Subcutaneous abdominal adipose tissue (tissue), 5 donors: ENCODE measurements at regions not wholly inside any gene's neighbourhood (a gene's known extent, or its start where the extent isn't known, plus 50 kb on each side); places are given as distances from the start of the nearest gene placed in this dataset.
"Not testable (repeated sequence)": the region's sequence is repeated elsewhere in the genome, so short reads cannot be mapped to it uniquely, and the experiment has no call there.

Experiments used
- H3K27ac ChIP-seq: one replicate; pipeline ENCODE4 v1.7.0; 2013; ENCODE audit warnings: low read depth, mild to moderate bottlenecking, inconsistent platforms, low read length, moderate library complexity
- H3K27me3 ChIP-seq, 5 donors: one replicate each; pipeline ENCODE4 v1.7.0; 2013; ENCODE audit warnings: low read length in 5 of 5, inconsistent platforms in 1 of 5; ENCODE audit not compliant: control insufficient read depth in 5 of 5, insufficient read depth in 4 of 5
- H3K36me3 ChIP-seq, 5 donors: one replicate each; pipeline ENCODE4 v1.7.0; 2013; ENCODE audit warnings: low read length in 5 of 5; ENCODE audit not compliant: control insufficient read depth in 5 of 5, insufficient read depth in 5 of 5
- H3K4me1 ChIP-seq, 5 donors: one replicate each; pipeline ENCODE4 v1.7.0; 2013; ENCODE audit warnings: low read length in 5 of 5, mild to moderate bottlenecking in 3 of 5, moderate library complexity in 1 of 5; ENCODE audit not compliant: control insufficient read depth in 5 of 5, insufficient read depth in 5 of 5
- H3K4me3 ChIP-seq, 5 donors: one replicate each; pipeline ENCODE4 v1.7.0; 2013; ENCODE audit warnings: low read length in 5 of 5, low read depth in 1 of 5
- H3K9ac ChIP-seq, 5 donors: one replicate each; pipeline ENCODE4 v1.7.0; 2013; ENCODE audit warnings: low read length in 5 of 5, mild to moderate bottlenecking in 4 of 5, moderate library complexity in 3 of 5
- H3K9me3 ChIP-seq, 5 donors: one replicate each; pipeline ENCODE4 v1.7.0; 2013; ENCODE audit warnings: low read length in 5 of 5; ENCODE audit not compliant: control insufficient read depth in 5 of 5
- donor health status: healthy.
- donor health status: healthy.
- donor health status: healthy.
- donor health status: healthy.
- donor health status: healthy.

- Histone ChIP-seq H3K27ac (no peak overlapping the region), H3K27me3 (peaks cover 0 to 3% (median 0%) of the 10 kb centered on the region in 5 donors), H3K4me3 (no peak overlapping the region), H3K36me3 (no peaks in the 10 kb centered on the region), H3K9me3 (no peaks in the 10 kb centered on the region), H3K9ac (no peak overlapping the region), H3K4me1 (peaks cover 0 to 4% (median 0%) of the 10 kb centered on the region in 5 donors)
Measured at GRCh38 chr20:40948465-40949267, 80.0 kb upstream of the TOP1 start.

GRCh38 chr20:40949346-40949745 lies 79.3 kb upstream of the TOP1 start:
- no peak overlapping the region for H3K27ac ChIP-seq
- peaks cover 0 to 3% (median 0%) of the 10 kb centered on the region in 5 donors for H3K27me3 ChIP-seq
- H3K9me3 ChIP-seq = peaks cover 0 to 5% (median 0%) of the 10 kb centered on the region in 5 donors

GRCh38 chr20:40952136-40952535 lies 76.5 kb upstream of the TOP1 start:
- Histone ChIP-seq H3K36me3 (no peaks in the 10 kb centered on the region), H3K27me3 (peaks cover 0 to 3% (median 0%) of the 10 kb centered on the region in 5 donors), H3K4me1 (peaks cover 0 to 4% (median 0%) of the 10 kb centered on the region in 5 donors), H3K9ac (no peak overlapping the region), H3K4me3 (no peak overlapping the region), H3K9me3 (peaks cover 0 to 7% (median 0%) of the 10 kb centered on the region in 5 donors), H3K27ac (no peak overlapping the region)

More at GRCh38 chr20:40949346-40949745, 79.3 kb upstream of the TOP1 start:
- Histone ChIP-seq H3K9ac (no peak overlapping the region), H3K36me3 (no peaks in the 10 kb centered on the region), H3K4me3 (no peak overlapping the region), H3K4me1 (peaks cover 0 to 4% (median 0%) of the 10 kb centered on the region in 5 donors)

- H3K4me1 ChIP-seq = peaks cover 0 to 4% (median 0%) of the 10 kb centered on the region in 5 donors
- H3K27me3 ChIP-seq = peaks cover 0 to 3% (median 0%) of the 10 kb centered on the region in 5 donors
- no peak overlapping the region for H3K9ac ChIP-seq
- H3K4me3 ChIP-seq = no peak overlapping the region
- no peak overlapping the region for H3K27ac ChIP-seq
- H3K36me3 ChIP-seq = no peaks in the 10 kb centered on the region
- H3K9me3 ChIP-seq = peaks cover 0 to 7% (median 0%) of the 10 kb centered on the region in 5 donors
Measured at GRCh38 chr20:40953416-40953815, 75.2 kb upstream of the TOP1 start.

GRCh38 chr20:40953856-40954255 lies 74.8 kb upstream of the TOP1 start:
- no peak overlapping the region for H3K27ac ChIP-seq
- peaks cover 0 to 7% (median 0%) of the 10 kb centered on the region in 5 donors for H3K9me3 ChIP-seq
- no peak overlapping the region for H3K4me3 ChIP-seq
- peaks cover 0 to 3% (median 0%) of the 10 kb centered on the region in 5 donors for H3K27me3 ChIP-seq
- no peak overlapping the region for H3K9ac ChIP-seq
- H3K4me1 ChIP-seq = peaks cover 0 to 4% (median 0%) of the 10 kb centered on the region in 5 donors
- H3K36me3 ChIP-seq = no peaks in the 10 kb centered on the region

- Histone ChIP-seq H3K9me3 (peaks cover 0 to 7% (median 0%) of the 10 kb centered on the region in 5 donors), H3K27ac (no peak overlapping the region), H3K36me3 (no peaks in the 10 kb centered on the region), H3K27me3 (peaks cover 0 to 2% (median 0%) of the 10 kb centered on the region in 5 donors), H3K4me3 (no peak overlapping the region), H3K4me1 (peaks cover 0 to 5% (median 1%) of the 10 kb centered on the region in 5 donors), H3K9ac (no peak overlapping the region)
Measured at GRCh38 chr20:40954521-40955165, 74.0 kb upstream of the TOP1 start.

- Histone ChIP-seq H3K27ac (no peak overlapping the region), H3K27me3 (no peaks in the 10 kb centered on the region), H3K4me3 (no peak overlapping the region), H3K9me3 (peaks cover 0 to 7% (median 0%) of the 10 kb centered on the region in 5 donors), H3K4me1 (peaks cover 0 to 12% (median 8%) of the 10 kb centered on the region in 5 donors), H3K9ac (no peak overlapping the region), H3K36me3 (no peaks in the 10 kb centered on the region)
Measured at GRCh38 chr20:40955326-40955725, 73.3 kb upstream of the TOP1 start.

- peaks cover 0 to 15% (median 11%) of the 10 kb centered on the region in 5 donors for H3K4me1 ChIP-seq
- not testable (repeated sequence) for H3K4me3 ChIP-seq, H3K27me3 ChIP-seq, H3K9me3 ChIP-seq, H3K36me3 ChIP-seq, H3K9ac ChIP-seq, H3K27ac ChIP-seq
Measured at GRCh38 chr20:40955826-40956225, 72.8 kb upstream of the TOP1 start.

- Histone ChIP-seq H3K4me3 (no peak overlapping the region), H3K4me1 (peaks cover 0 to 19% (median 11%) of the 10 kb centered on the region in 5 donors), H3K27me3 (no peaks in the 10 kb centered on the region), H3K9me3 (peaks cover 0 to 7% (median 0%) of the 10 kb centered on the region in 5 donors), H3K27ac (no peak overlapping the region), H3K9ac (no peak overlapping the region), H3K36me3 (no peaks in the 10 kb centered on the region)
Measured at GRCh38 chr20:40956542-40957264, 71.9 kb upstream of the TOP1 start.
